SU-DHL-6 (cell line): ENCODE measurements at regions not wholly inside any gene's neighbourhood (a gene's known extent, or its start where the extent isn't known, plus 50 kb on each side); places are given as distances from the start of the nearest gene placed in this dataset.

Source experiments
- H2AFZ ChIP-seq: fragments of 200-600 bp; sonication (generic); 2 replicates; pipeline ENCODE4 v1.6.1; 2014; ENCODE audit warnings: low read depth, mild to moderate bottlenecking, moderate library complexity, mixed read lengths, antibody characterized with exemption, low read length; ENCODE audit not compliant: severe bottlenecking
- H3F3A ChIP-seq: fragments of 200-600 bp; shearing (Covaris generic); 2 replicates; pipeline ENCODE4 v1.6.0; 2016; ENCODE audit warnings: antibody characterized with exemption, mild to moderate bottlenecking; ENCODE audit not compliant: insufficient read depth
- H3K27ac ChIP-seq: fragments of 200-600 bp; sonication (generic); 2 replicates; pipeline ENCODE4 v1.5.1; 2016; ENCODE audit warnings: low read depth, mild to moderate bottlenecking, low read length, moderate library complexity, mixed read lengths
- H3K27me3 ChIP-seq: fragments of 200-600 bp; sonication (generic), shearing (Covaris generic); 2 replicates; pipeline ENCODE4 v1.6.0; 2014; ENCODE audit warnings: mild to moderate bottlenecking, low read length
- H3K36me3 ChIP-seq: fragments of 200-600 bp; sonication (generic); 2 replicates; pipeline ENCODE4 v1.6.1; 2014; ENCODE audit warnings: mild to moderate bottlenecking, low read length, mixed read lengths
- H3K4me2 ChIP-seq: fragments of 300-600, 200-600 bp; shearing (Covaris generic), sonication (generic); 2 replicates; pipeline ENCODE4 v1.6.0; 2014; ENCODE audit warnings: low read length, low read depth, mild to moderate bottlenecking; ENCODE audit not compliant: poor library complexity, severe bottlenecking
- H3K4me3 ChIP-seq: fragments of 200-600 bp; sonication (generic); 2 replicates; pipeline ENCODE4 v1.5.1; 2014; ENCODE audit warnings: antibody characterized with exemption, low read length, mild to moderate bottlenecking, mixed read lengths; ENCODE audit not compliant: insufficient read depth, poor library complexity, severe bottlenecking
- H3K79me2 ChIP-seq: fragments of 200-600 bp; sonication (generic); 2 replicates; pipeline ENCODE4 v1.6.1; 2014; ENCODE audit warnings: mild to moderate bottlenecking, low read length, moderate library complexity; ENCODE audit not compliant: insufficient read depth
- H3K9ac ChIP-seq: fragments of 200-600 bp; sonication (generic); 2 replicates; pipeline ENCODE4 v1.7.0; 2014; ENCODE audit warnings: mild to moderate bottlenecking, low read length
- H3K9me2 ChIP-seq: fragments of 200-600 bp; sonication (generic); replicated peaks from 2 replicates; pipeline ENCODE4 v1.6.1; 2014; ENCODE audit warnings: low read length; ENCODE audit not compliant: insufficient read depth
- H3K9me3 ChIP-seq: fragments of 200-600 bp; sonication (generic); 2 replicates; pipeline ENCODE4 v1.6.1; 2014; ENCODE audit warnings: low read length, mixed read lengths; ENCODE audit not compliant: insufficient read depth
- H4K20me1 ChIP-seq: fragments of 200-600 bp; sonication (generic); 2 replicates; pipeline ENCODE4 v1.6.1; 2014; ENCODE audit warnings: low read depth, mild to moderate bottlenecking, antibody characterized with exemption, low read length, moderate library complexity, mixed read lengths
- EZH2phosphoT487 ChIP-seq: fragments of 200-600 bp; sonication (generic), shearing (Covaris generic); conservative IDR thresholded peaks from 2 replicates; pipeline ENCODE4 v1.6.1; 2018; ENCODE audit warnings: mild to moderate bottlenecking, antibody characterized with exemption, low read length, moderate library complexity, mixed read lengths
- TF ChIP-seq, protein P1 (sequence below): fragments of 200-600 bp; sonication (generic); IDR thresholded peaks from one replicate; pipeline ENCODE4 v1.5.1; 2017; ENCODE audit warnings: antibody characterized with exemption, mild to moderate bottlenecking, low read length, moderate library complexity; ENCODE audit not compliant: insufficient read depth, poor library complexity, severe bottlenecking

DNA sequence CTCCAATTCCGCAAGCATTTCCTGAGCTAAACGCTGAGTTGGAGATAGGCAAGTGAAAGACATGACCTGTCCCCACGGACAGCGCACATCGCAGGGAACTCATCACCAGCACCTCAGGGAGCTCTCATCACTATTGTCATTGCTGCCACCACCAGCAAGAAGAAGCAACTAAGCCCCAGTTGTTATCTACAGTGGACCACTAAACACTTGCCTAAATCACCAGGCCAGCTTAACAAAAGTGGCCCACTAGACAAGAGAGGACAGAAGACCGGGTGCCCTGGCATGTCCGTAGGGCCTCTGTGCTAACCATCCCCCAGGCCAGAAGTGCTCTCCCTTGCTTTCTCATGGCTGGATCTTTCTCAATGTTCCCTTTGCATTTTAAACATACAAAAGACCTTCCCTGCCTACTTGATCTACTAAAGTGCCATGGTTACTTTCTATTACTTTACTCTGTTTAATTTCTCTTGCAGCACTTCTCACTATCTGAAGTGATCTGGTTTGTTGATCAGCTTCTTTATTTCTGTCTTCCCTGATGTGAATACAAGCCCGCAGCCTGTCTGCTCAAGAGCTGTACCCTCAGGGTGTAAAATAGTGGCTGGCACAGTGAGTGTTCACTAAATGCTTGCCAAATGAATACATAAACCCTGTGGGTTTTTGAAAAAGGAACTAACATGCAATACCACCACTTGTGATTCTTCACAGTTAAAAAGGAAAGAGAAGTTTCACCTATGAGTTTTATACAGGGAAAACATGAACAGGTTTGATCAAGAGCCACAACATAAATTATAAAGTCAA lies 60.9 kb upstream of the RFLNA start:
- Histone ChIP-seq H4K20me1 (no peaks in the 10 kb centered on the region), H2AFZ (no peak overlapping the region), H3K36me3 (no peaks in the 10 kb centered on the region), H3F3A (no peaks in the 10 kb centered on the region), H3K27me3 (no peaks in the 10 kb centered on the region), H3K4me2 (no peak overlapping the region), H3K9me2 (no peaks in the 10 kb centered on the region), H3K27ac (no peak overlapping the region), H3K9me3 (no peaks in the 10 kb centered on the region), H3K79me2 (no peaks in the 10 kb centered on the region), H3K4me3 (no peak overlapping the region), H3K9ac (no peak overlapping the region)
- no peak for TF ChIP-seq EZH2phosphoT487
- TF ChIP-seq, protein P1, sequence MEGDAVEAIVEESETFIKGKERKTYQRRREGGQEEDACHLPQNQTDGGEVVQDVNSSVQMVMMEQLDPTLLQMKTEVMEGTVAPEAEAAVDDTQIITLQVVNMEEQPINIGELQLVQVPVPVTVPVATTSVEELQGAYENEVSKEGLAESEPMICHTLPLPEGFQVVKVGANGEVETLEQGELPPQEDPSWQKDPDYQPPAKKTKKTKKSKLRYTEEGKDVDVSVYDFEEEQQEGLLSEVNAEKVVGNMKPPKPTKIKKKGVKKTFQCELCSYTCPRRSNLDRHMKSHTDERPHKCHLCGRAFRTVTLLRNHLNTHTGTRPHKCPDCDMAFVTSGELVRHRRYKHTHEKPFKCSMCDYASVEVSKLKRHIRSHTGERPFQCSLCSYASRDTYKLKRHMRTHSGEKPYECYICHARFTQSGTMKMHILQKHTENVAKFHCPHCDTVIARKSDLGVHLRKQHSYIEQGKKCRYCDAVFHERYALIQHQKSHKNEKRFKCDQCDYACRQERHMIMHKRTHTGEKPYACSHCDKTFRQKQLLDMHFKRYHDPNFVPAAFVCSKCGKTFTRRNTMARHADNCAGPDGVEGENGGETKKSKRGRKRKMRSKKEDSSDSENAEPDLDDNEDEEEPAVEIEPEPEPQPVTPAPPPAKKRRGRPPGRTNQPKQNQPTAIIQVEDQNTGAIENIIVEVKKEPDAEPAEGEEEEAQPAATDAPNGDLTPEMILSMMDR = no peak

DNA sequence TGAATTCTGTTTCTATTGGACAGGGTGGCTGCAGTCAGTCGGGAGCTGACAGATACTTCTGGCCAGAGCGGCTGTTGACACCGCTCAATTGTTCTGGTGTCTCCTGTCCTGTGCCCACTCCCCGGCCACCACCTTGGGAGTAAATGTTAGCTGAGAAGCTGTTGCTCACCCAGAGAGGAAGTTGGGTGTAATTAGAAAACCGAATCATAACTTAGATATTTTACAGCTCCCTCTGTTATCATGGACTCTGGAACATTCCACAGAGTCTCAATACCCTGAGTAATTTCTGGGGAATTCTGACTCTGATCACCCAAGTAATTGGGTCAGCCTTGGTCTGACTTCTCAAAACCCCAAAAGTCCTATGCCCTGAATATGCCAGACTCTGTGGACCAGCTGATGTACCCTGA lies 58.3 kb upstream of the RFLNA start:
- H3K4me3 ChIP-seq = no peak overlapping the region
- no peak overlapping the region for H3K27ac ChIP-seq
- no peaks in the 10 kb centered on the region for H3K9me3 ChIP-seq
- no peaks in the 10 kb centered on the region for H3K36me3 ChIP-seq
- H3K27me3 ChIP-seq = no peaks in the 10 kb centered on the region
- no peaks in the 10 kb centered on the region for H3F3A ChIP-seq
- H2AFZ ChIP-seq = no peak overlapping the region
- no peak overlapping the region for H3K9ac ChIP-seq
- H3K9me2 ChIP-seq = no peaks in the 10 kb centered on the region
- TF ChIP-seq EZH2phosphoT487 = no peak
- TF ChIP-seq, protein P1 = no peak
- H4K20me1 ChIP-seq = no peaks in the 10 kb centered on the region
- H3K4me2 ChIP-seq = no peak overlapping the region
- no peaks in the 10 kb centered on the region for H3K79me2 ChIP-seq

DNA sequence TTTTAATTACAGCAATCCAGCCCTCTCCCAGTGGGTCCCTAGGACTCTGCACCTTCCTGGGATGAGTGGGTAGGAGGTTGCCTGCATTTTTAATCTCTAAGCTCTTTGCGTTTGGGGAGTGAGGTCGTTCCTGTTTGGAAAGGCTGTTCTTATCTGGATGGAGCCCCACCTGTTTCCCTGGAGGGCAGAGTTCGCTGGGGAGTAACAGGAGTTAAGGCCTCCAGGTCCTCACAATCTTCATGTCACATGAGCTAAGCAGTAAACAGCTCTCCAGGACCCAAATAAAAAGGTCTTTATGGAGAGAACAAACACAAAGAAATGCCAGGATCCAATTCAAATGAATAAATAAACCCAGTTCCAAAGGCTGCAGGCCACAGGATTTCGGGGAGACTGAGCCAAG lies 56.0 kb upstream of the RFLNA start:
- Histone ChIP-seq H3K4me2 (no peak overlapping the region), H3K9ac (no peak overlapping the region), H3K36me3 (no peaks in the 10 kb centered on the region), H3F3A (no peaks in the 10 kb centered on the region), H3K27me3 (no peaks in the 10 kb centered on the region), H3K27ac (no peak overlapping the region), H3K9me3 (no peaks in the 10 kb centered on the region), H2AFZ (no peak overlapping the region), H3K4me3 (no peak overlapping the region), H4K20me1 (no peaks in the 10 kb centered on the region), H3K79me2 (no peaks in the 10 kb centered on the region), H3K9me2 (no peaks in the 10 kb centered on the region)
- TF ChIP-seq, protein P1 = no peak
- TF ChIP-seq EZH2phosphoT487 = no peak
